ENCODE measurements at regions not wholly inside any gene's neighbourhood (a gene's known extent, or its start where the extent isn't known, plus 50 kb on each side); places are given as distances from the start of the nearest gene placed in this dataset.
"Not testable (repeated sequence)": the region's sequence is repeated elsewhere in the genome, so short reads cannot be mapped to it uniquely, and the experiment has no call there.

DNA sequence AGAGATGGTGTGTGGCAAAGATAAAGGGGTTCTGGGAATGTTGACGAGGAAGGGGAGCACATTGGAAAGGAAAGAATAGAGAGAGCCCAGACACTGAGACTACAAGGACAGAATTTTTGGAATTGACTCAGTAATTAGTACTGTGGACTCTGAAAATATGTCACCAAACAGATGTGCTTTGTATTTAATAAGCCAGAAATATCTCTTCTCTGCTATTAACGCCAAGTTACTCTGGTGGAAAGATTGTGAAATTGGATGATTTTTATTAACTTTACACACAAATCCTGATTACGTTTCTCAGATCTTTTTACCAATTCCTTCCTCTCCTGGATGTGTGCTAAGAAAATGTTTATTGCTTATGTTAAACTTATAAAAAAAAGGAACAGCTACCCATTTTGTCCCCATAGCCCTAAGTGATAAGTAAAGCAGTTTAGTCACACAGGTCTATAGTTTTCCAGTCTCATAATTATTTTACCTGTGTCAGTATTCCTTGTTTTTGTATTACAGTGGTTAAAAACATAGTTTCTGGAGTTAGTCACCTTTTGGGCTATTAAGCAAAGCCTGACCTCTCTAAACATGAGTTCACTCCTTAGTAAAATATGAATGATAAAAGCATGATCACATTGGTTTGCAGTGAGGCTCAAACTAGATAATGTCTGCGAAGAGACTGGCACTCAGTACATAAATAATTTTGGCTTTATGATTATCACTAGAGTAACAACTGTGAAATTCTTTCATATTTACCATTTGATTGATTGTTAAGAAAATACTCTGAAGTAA, 1068.3 kb downstream of the STIM2 start:
- CTCF ChIA-PET: no interaction called here
- DNase-seq: no peak
- Mint-ChIP-seq H3K4me3 (no peak overlapping the region), H3K4me1 (no peaks in the 10 kb centered on the region), H3K9me3 (ENCODE audit: low read depth) (peaks cover 5% of the 10 kb centered on the region), H3K36me3 (no peaks in the 10 kb centered on the region), H3K27me3 (no peaks in the 10 kb centered on the region), H3K27ac (no peak overlapping the region)
- ATAC-seq: no peak

- H3K27ac Mint-ChIP-seq: no peak overlapping the region
- H3K36me3 Mint-ChIP-seq: no peaks in the 10 kb centered on the region
Measured at GRCh38 chr4:27930291-27930690, 1069.7 kb downstream of the STIM2 start.

GRCh38 chr4:27930976-27931375, 1070.3 kb downstream of the STIM2 start:
- no peak for ATAC-seq
- H3K36me3 Mint-ChIP-seq: no peaks in the 10 kb centered on the region
- H3K4me3 Mint-ChIP-seq: no peak overlapping the region
- H3K9me3 Mint-ChIP-seq (ENCODE audit: low read depth): peaks cover 5% of the 10 kb centered on the region
- H3K4me1 Mint-ChIP-seq: no peaks in the 10 kb centered on the region
- H3K27me3 Mint-ChIP-seq: no peaks in the 10 kb centered on the region
- no peak for DNase-seq
- H3K27ac Mint-ChIP-seq: no peak overlapping the region
- CTCF ChIA-PET: no interaction called here

More at GRCh38 chr4:27930291-27930690, 1069.7 kb downstream of the STIM2 start:
- Mint-ChIP-seq H3K27me3 (no peaks in the 10 kb centered on the region), H3K9me3 (ENCODE audit: low read depth) (peaks cover 5% of the 10 kb centered on the region), H3K4me1 (no peaks in the 10 kb centered on the region), H3K4me3 (no peak overlapping the region)
- CTCF ChIA-PET: no interaction called here
- no peak for DNase-seq
- no peak for ATAC-seq

DNA sequence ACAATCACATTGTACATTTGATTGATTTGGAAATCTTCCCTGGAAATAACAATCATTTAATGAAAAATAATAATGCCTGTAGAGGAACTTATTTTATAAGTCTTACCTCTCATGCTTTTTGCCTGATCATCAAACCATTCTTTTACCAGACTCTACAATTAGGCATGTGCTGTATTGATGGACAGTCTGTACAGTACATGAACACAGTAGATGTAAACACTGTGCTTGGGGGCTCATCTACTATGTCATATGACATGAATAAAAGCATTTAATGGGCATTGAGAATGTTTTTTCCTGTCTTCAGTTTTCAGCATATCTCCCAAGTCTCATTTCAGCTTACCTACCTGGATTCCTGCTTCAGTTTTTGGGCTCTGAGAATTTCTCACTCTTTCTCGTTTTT, 1070.9 kb downstream of the STIM2 start:
- H3K36me3 Mint-ChIP-seq: no peaks in the 10 kb centered on the region
- DNase-seq (no peak), ATAC-seq (no peak)
- CTCF ChIA-PET: no interaction called here
- no peaks in the 10 kb centered on the region for H3K4me1 Mint-ChIP-seq
- H3K4me3 Mint-ChIP-seq: no peak overlapping the region
- H3K27me3 Mint-ChIP-seq: no peaks in the 10 kb centered on the region
- no peak overlapping the region for H3K27ac Mint-ChIP-seq
- peaks cover 5% of the 10 kb centered on the region for H3K9me3 Mint-ChIP-seq (ENCODE audit: low read depth)

DNA sequence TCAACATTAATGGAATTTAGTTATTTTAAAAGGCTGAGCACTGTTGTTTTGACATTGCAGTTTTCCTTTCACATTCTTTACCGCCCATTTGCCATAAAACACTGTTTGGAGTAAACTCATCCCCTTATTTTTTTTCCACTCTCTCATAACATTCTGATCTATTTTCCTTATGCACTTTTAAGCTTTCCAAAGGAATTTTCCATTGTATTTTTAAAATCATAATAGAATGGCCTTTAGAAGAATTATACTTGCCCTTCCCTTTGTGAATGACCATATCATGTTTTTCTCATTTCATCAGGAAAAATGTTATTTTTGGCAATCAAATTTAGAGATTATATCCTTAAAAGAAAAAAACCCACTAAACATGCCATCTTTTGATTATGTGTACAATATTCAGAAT, 1074.2 kb downstream of the STIM2 start:
- DNase-seq (no peak), ATAC-seq (no peak)
- Mint-ChIP-seq H3K27ac (no peak overlapping the region), H3K4me1 (no peaks in the 10 kb centered on the region), H3K9me3 (ENCODE audit: low read depth) (peaks cover 5% of the 10 kb centered on the region), H3K4me3 (no peak overlapping the region), H3K27me3 (no peaks in the 10 kb centered on the region), H3K36me3 (no peaks in the 10 kb centered on the region)
- CTCF ChIA-PET: no interaction called here

- Mint-ChIP-seq H3K27me3 (no peaks in the 10 kb centered on the region), H3K4me3 (no peak overlapping the region), H3K4me1 (no peaks in the 10 kb centered on the region), H3K27ac (no peak overlapping the region), H3K36me3 (no peaks in the 10 kb centered on the region), H3K9me3 (ENCODE audit: low read depth) (peaks cover 5% of the 10 kb centered on the region)
- CTCF ChIA-PET: interaction anchor here (0.9 kb wide), 1 partner anchor 10 kb away, joined by 3 read pairs; no protein-coding TSS in a partner anchor
- ATAC-seq (no peak), DNase-seq (no peak)
Measured at GRCh38 chr4:27946799-27947198, 1086.2 kb downstream of the STIM2 start.

DNA sequence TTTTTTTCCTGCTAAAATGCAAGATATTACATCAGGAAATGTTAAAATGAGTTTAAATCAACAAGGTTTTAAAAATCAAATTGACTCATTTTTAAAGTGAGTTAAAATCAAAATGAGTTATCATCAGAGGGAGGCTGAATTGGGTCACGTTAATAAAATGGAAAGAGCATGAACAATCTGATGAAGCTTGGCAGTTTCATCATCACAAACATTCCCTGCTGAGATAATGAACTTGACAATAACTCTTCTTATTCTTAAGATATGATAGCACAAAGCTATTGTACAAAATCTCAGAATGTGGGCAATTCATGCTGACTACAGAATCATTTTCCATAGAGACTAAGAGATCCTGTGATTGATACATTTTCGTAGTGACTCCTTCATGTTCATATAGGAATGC, 1086.7 kb downstream of the STIM2 start:
- H3K4me3 Mint-ChIP-seq: no peak overlapping the region
- no peak for ATAC-seq

DNA sequence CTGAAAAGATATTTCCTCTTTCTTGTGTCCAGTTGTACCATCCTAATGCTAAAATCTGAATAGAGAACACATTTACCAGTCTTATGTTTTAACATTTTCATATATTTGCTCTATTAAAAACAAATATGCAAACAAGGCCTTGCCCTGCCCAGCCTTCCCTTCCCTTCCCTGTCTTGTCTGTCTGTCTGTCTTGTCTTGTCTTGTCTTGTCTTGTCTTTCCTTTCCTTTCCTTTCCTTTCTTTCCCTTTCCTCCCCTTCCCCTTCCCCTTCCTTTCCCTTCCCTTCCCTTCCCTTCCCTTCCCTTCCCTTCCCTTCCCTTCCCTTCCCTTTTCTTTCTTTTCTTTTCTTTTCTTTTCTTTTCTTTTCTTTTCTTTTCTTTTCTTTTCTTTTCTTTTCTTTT, 1103.5 kb downstream of the STIM2 start:
- Mint-ChIP-seq H3K36me3 (no peaks in the 10 kb centered on the region), H3K4me3 (no peak overlapping the region)
- ATAC-seq: no peak

More for the DNA sequence above, 1086.7 kb downstream of the STIM2 start:
- no peak for DNase-seq
- Mint-ChIP-seq H3K27ac (no peak overlapping the region), H3K4me1 (no peaks in the 10 kb centered on the region), H3K36me3 (no peaks in the 10 kb centered on the region), H3K27me3 (no peaks in the 10 kb centered on the region), H3K9me3 (ENCODE audit: low read depth) (peaks cover 5% of the 10 kb centered on the region)
- CTCF ChIA-PET: interaction anchor here (0.9 to 1.4 kb wide), 2 partner anchors 10 to 14 kb away, joined by 3 read pairs; no protein-coding TSS in a partner anchor

DNA sequence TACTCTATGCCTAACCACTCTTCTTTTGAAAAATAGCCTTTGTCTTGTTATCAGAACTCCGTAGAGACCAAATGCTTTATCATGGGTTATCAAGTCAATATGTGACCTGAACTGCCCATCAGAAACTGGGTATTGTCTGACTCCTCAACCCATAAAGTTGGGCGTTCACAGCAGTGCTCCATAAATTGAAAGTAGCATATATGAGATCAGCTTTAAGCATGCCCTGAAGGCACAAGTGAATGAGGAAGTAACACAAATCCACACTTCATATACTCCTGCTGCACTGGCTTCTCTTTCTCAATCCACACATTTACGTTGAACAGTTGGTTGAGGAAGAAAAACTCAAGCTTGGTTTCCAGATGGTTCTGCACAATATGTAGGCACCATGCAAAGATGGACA, 1106.0 kb downstream of the STIM2 start:
- Mint-ChIP-seq H3K4me1 (no peaks in the 10 kb centered on the region), H3K9me3 (ENCODE audit: low read depth) (peaks cover 4% of the 10 kb centered on the region), H3K27me3 (no peaks in the 10 kb centered on the region), H3K27ac (no peak overlapping the region), H3K36me3 (no peaks in the 10 kb centered on the region), H3K4me3 (no peak overlapping the region)
- DNase-seq (no peak), ATAC-seq (no peak)
- CTCF ChIA-PET: no interaction called here

More for the DNA sequence above, 1103.5 kb downstream of the STIM2 start:
- CTCF ChIA-PET: no interaction called here
- Mint-ChIP-seq H3K9me3 (ENCODE audit: low read depth) (peaks cover 4% of the 10 kb centered on the region), H3K27me3 (no peaks in the 10 kb centered on the region), H3K27ac (no peak overlapping the region), H3K4me1 (no peaks in the 10 kb centered on the region)
- no peak for DNase-seq

GRCh38 chr4:27973056-27973455, 1112.4 kb downstream of the STIM2 start:
- CTCF ChIA-PET: no interaction called here
- ATAC-seq: no peak
- Mint-ChIP-seq H3K9me3 (ENCODE audit: low read depth) (peaks cover 7% of the 10 kb centered on the region), H3K36me3 (no peaks in the 10 kb centered on the region), H3K4me1 (no peaks in the 10 kb centered on the region), H3K4me3 (no peak overlapping the region), H3K27me3 (no peaks in the 10 kb centered on the region), H3K27ac (no peak overlapping the region)
- no peak for DNase-seq

- CTCF ChIA-PET: no interaction called here
- Mint-ChIP-seq H3K36me3 (no peaks in the 10 kb centered on the region), H3K4me1 (no peaks in the 10 kb centered on the region), H3K27me3 (no peaks in the 10 kb centered on the region), H3K4me3 (no peak overlapping the region), H3K27ac (no peak overlapping the region), H3K9me3 (ENCODE audit: low read depth) (peaks cover 7% of the 10 kb centered on the region)
- ATAC-seq: no peak
- DNase-seq: no peak
Measured at GRCh38 chr4:27973700-27974099, 1113.1 kb downstream of the STIM2 start.

DNA sequence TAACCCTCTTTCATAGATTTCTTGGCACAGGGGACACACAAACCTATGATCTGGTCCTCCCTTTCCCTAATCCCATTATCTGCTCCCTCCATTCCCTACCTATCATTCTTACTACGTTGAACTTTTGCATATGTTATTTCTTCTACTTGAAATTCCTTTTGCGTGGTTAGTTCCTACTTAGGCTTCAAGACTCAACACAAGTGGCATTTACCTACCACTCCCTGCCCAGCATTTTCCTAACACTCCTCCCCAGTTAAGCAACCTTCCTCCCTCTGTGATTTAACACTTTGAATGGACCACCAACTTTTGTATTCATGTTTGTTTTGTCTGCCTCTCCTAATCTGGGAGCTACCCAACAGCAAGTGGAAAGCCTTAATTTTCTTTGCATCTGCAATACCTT, 1113.7 kb downstream of the STIM2 start:
- ATAC-seq (no peak), DNase-seq (no peak)
- no peaks in the 10 kb centered on the region for H3K27me3 Mint-ChIP-seq
- no peak overlapping the region for H3K27ac Mint-ChIP-seq
- H3K4me3 Mint-ChIP-seq: no peak overlapping the region
- no peaks in the 10 kb centered on the region for H3K4me1 Mint-ChIP-seq
- H3K36me3 Mint-ChIP-seq: no peaks in the 10 kb centered on the region
- CTCF ChIA-PET: no interaction called here
- H3K9me3 Mint-ChIP-seq (ENCODE audit: low read depth): peaks cover 12% of the 10 kb centered on the region

DNA sequence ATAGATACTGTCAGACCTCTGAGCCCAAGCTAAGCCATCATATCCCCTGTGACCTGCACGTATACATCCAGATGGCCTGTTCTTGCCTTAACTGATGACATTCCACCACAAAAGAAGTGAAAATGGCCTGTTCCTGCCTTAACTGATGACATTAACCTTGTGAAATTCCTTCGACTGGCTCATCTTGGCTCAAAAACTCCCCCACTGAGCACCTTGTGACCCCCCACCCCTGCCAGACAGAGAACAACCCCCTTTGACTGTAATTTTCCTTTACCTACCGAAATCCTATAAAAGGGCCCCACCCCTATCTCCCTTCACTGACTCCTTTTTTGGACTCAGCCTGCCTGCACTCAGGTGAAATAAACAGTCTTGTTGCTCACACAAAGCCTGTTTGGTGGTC, 1114.2 kb downstream of the STIM2 start:
- H3K4me3 Mint-ChIP-seq, H3K27me3 Mint-ChIP-seq, DNase-seq, H3K36me3 Mint-ChIP-seq, H3K4me1 Mint-ChIP-seq, ATAC-seq, H3K27ac Mint-ChIP-seq, CTCF ChIA-PET: not testable (repeated sequence)
- H3K9me3 Mint-ChIP-seq (ENCODE audit: low read depth): peaks cover 16% of the 10 kb centered on the region

DNA sequence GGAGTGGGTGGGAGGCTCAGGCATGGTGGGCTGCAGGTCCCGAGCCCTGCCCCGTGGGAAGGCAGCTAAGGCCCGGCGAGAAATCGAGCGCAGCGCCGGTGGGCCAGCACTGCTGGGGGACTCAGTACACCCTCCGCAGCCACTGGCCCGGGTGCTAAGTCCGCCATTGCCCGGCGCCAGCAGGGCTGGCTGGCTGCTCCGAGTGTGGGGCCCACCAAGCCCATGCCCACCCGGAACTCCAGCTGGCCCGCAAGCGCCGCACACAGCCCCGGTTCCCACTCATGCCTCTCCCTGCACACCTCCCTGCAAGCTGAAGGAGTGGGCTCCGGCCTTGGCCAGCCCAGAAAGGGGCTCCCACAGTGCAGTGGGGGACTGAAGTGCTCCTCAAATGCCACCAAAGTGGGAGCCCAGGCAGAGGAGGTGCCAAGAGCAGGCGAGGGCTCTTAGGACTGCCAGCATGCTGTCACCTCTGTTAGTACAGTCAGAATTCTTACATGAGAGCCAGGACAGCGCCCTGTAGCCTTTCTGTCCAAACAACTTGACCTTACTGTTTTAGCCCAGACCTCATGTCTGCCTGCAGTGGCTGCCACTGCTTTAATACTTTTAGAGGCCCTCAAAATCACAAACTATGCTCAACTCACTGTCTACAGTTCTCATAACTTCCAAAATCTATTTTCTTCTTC, 1117.9 kb downstream of the STIM2 start:
- H3K27me3 Mint-ChIP-seq, ATAC-seq, H3K36me3 Mint-ChIP-seq: not testable (repeated sequence)

More for the DNA sequence above, 1117.9 kb downstream of the STIM2 start:
- H3K4me1 Mint-ChIP-seq, DNase-seq, H3K27ac Mint-ChIP-seq, H3K4me3 Mint-ChIP-seq, CTCF ChIA-PET: not testable (repeated sequence)
- H3K9me3 Mint-ChIP-seq (ENCODE audit: low read depth): peaks cover 19% of the 10 kb centered on the region
